DND-41 (cell line): ENCODE measurements at regions not wholly inside any gene's neighbourhood (a gene's known extent, or its start where the extent isn't known, plus 50 kb on each side); places are given as distances from the start of the nearest gene placed in this dataset.

Experiments used
- ATAC-seq: fragments of 200-7000 bp; cut with Tn5 transposase; 3 replicates; pipeline ENCODE4 v1.9.1; 2021; ENCODE audit warnings: low read depth; ENCODE audit not compliant: insufficient read depth
- DNase-seq: peaks from one replicate; pipeline ENCODE4 v3.0.0-alpha.2; 2020
- H2AFZ ChIP-seq: 2 replicates; pipeline ENCODE4 v1.6.0; 2012; ENCODE audit warnings: low read depth, low read length
- H3K27ac ChIP-seq: 2 replicates; pipeline ENCODE4 v1.5.1; 2012; ENCODE audit warnings: low read length, inconsistent platforms
- H3K27me3 ChIP-seq: fragments of 200-600 bp; sonication (generic); 2 replicates; pipeline ENCODE4 v1.6.0; 2012; ENCODE audit warnings: low read length, mild to moderate bottlenecking, inconsistent platforms; ENCODE audit not compliant: insufficient read depth, poor library complexity
- H3K36me3 ChIP-seq: 2 replicates; pipeline ENCODE4 v1.5.1; 2012; ENCODE audit warnings: low read length, inconsistent platforms; ENCODE audit not compliant: insufficient read depth
- H3K4me1 ChIP-seq: 2 replicates; pipeline ENCODE4 v1.5.1; 2012; ENCODE audit warnings: mild to moderate bottlenecking, low read length; ENCODE audit not compliant: insufficient read depth
- H3K4me2 ChIP-seq: 2 replicates; pipeline ENCODE4 v1.6.0; 2012; ENCODE audit warnings: mild to moderate bottlenecking, moderate library complexity, low read length, inconsistent platforms; ENCODE audit not compliant: insufficient read depth
- H3K4me3 ChIP-seq, 2 experiments: fragments of 200-600 bp in 1 of 2; shearing (Covaris generic) in 1 of 2; 2 replicates each; pipeline ENCODE4 v1.5.1; 2012 to 2016; ENCODE audit warnings: inconsistent platforms in 2 of 2, low read length in 2 of 2, mild to moderate bottlenecking in 2 of 2, low read depth in 1 of 2, moderate library complexity in 1 of 2
- H3K79me2 ChIP-seq: 2 replicates; pipeline ENCODE4 v1.6.0; 2012; ENCODE audit warnings: low read length, inconsistent platforms; ENCODE audit not compliant: insufficient read depth
- H3K9ac ChIP-seq: 2 replicates; pipeline ENCODE4 v1.6.0; 2012; ENCODE audit warnings: low read depth, mild to moderate bottlenecking, inconsistent platforms, low read length, moderate library complexity
- H3K9me3 ChIP-seq: 2 replicates; pipeline ENCODE4 v1.5.1; 2012; ENCODE audit warnings: low read length, moderate library complexity, mild to moderate bottlenecking, inconsistent platforms; ENCODE audit not compliant: insufficient read depth, severe bottlenecking
- H4K20me1 ChIP-seq: 2 replicates; pipeline ENCODE4 v1.6.0; 2012; ENCODE audit warnings: low read length; ENCODE audit not compliant: insufficient read depth
- EZH2 ChIP-seq: IDR thresholded peaks from 3 replicates; pipeline ENCODE4 v1.6.1; 2012; ENCODE audit warnings: borderline replicate concordance, low read depth, mild to moderate bottlenecking, moderate library complexity, low read length, inconsistent platforms; ENCODE audit not compliant: severe bottlenecking
- TF ChIP-seq, protein P1 (sequence below): IDR thresholded peaks from 2 replicates; pipeline ENCODE4 v1.5.1; 2012; ENCODE audit warnings: borderline replicate concordance, low read length, moderate library complexity, mild to moderate bottlenecking; ENCODE audit not compliant: poor library complexity, severe bottlenecking; ENCODE audit errors: extremely low read depth

DNA sequence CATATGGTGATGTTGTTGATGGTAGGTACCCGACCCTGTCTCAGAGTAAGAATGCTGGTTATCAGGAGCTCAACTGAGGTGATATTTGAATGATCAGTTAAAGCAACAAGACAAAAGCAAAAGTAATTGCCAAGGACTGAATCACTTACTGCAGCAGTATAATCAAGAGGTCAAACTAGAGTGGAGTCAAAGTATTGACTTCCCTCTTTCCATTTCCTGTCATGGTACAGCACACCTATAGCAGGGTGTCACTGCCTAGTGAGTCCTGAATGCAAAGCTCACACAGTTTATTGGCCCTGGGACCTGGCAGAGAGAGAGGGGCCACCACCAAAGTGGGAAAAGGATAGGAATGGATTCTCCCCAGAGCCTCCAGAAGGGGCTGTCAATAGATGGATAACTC is 886.1 kb upstream of the SORCS1 start:
- no peak for TF ChIP-seq EZH2
- TF ChIP-seq, protein P1, sequence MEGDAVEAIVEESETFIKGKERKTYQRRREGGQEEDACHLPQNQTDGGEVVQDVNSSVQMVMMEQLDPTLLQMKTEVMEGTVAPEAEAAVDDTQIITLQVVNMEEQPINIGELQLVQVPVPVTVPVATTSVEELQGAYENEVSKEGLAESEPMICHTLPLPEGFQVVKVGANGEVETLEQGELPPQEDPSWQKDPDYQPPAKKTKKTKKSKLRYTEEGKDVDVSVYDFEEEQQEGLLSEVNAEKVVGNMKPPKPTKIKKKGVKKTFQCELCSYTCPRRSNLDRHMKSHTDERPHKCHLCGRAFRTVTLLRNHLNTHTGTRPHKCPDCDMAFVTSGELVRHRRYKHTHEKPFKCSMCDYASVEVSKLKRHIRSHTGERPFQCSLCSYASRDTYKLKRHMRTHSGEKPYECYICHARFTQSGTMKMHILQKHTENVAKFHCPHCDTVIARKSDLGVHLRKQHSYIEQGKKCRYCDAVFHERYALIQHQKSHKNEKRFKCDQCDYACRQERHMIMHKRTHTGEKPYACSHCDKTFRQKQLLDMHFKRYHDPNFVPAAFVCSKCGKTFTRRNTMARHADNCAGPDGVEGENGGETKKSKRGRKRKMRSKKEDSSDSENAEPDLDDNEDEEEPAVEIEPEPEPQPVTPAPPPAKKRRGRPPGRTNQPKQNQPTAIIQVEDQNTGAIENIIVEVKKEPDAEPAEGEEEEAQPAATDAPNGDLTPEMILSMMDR, result no peak
- DNase-seq, result no peak
- no peaks in the 10 kb centered on the region for H3K36me3 ChIP-seq
- no peaks in the 10 kb centered on the region for H3K27me3 ChIP-seq
- H3K4me2 ChIP-seq, result no peak overlapping the region
- no peak overlapping the region for H3K27ac ChIP-seq
- H3K9me3 ChIP-seq, result no peaks in the 10 kb centered on the region
- no peak overlapping the region for H3K9ac ChIP-seq
- no peak overlapping the region for H2AFZ ChIP-seq
- no peaks in the 10 kb centered on the region for H3K79me2 ChIP-seq
- ATAC-seq, result no peak
- H3K4me3 ChIP-seq, result no peak overlapping the region
- no peaks in the 10 kb centered on the region for H4K20me1 ChIP-seq
- H3K4me1 ChIP-seq, result no peaks in the 10 kb centered on the region

GRCh38 chr10:108049668-108050067 is 885.2 kb upstream of the SORCS1 start:
- ATAC-seq, result no peak
- Histone ChIP-seq H3K9ac (no peak overlapping the region), H2AFZ (no peak overlapping the region), H3K4me2 (no peak overlapping the region), H3K9me3 (no peaks in the 10 kb centered on the region), H3K79me2 (no peaks in the 10 kb centered on the region), H3K27ac (no peak overlapping the region), H3K4me3 (no peak overlapping the region), H3K36me3 (no peaks in the 10 kb centered on the region), H3K27me3 (no peaks in the 10 kb centered on the region), H4K20me1 (no peaks in the 10 kb centered on the region), H3K4me1 (no peaks in the 10 kb centered on the region)
- DNase-seq, result no peak
- TF ChIP-seq, protein P1, result no peak

- H3K4me1 ChIP-seq, result no peaks in the 10 kb centered on the region
- no peak for TF ChIP-seq EZH2
- TF ChIP-seq, protein P1, result no peak
- H3K27ac ChIP-seq, result no peak overlapping the region
- DNase-seq (no peak), ATAC-seq (no peak)
- H3K36me3 ChIP-seq, result no peaks in the 10 kb centered on the region
- H3K9ac ChIP-seq, result no peak overlapping the region
- no peaks in the 10 kb centered on the region for H3K79me2 ChIP-seq
- H4K20me1 ChIP-seq, result no peaks in the 10 kb centered on the region
- no peaks in the 10 kb centered on the region for H3K27me3 ChIP-seq
- no peak overlapping the region for H3K4me2 ChIP-seq
- H3K4me3 ChIP-seq, result no peak overlapping the region
- H2AFZ ChIP-seq, result no peak overlapping the region
- H3K9me3 ChIP-seq, result no peaks in the 10 kb centered on the region
Observed at GRCh38 chr10:108048898-108049297, 884.4 kb upstream of the SORCS1 start.

GRCh38 chr10:108039821-108040584 is 875.5 kb upstream of the SORCS1 start:
- DNase-seq (no peak), ATAC-seq (no peak)
- Histone ChIP-seq H3K27ac (no peak overlapping the region), H3K79me2 (no peaks in the 10 kb centered on the region), H3K9ac (no peak overlapping the region), H2AFZ (no peak overlapping the region), H4K20me1 (no peaks in the 10 kb centered on the region), H3K27me3 (no peaks in the 10 kb centered on the region), H3K9me3 (no peaks in the 10 kb centered on the region), H3K36me3 (no peaks in the 10 kb centered on the region), H3K4me3 (no peak overlapping the region), H3K4me2 (no peak overlapping the region), H3K4me1 (no peaks in the 10 kb centered on the region)
- TF ChIP-seq, protein P1, result no peak
- TF ChIP-seq EZH2, result no peak
